ENCODE measurements at regions not wholly inside any gene's neighbourhood (a gene's known extent, or its start where the extent isn't known, plus 50 kb on each side); places are given as distances from the start of the nearest gene placed in this dataset.
"Not testable (repeated sequence)": the region's sequence is repeated elsewhere in the genome, so short reads cannot be mapped to it uniquely, and the experiment has no call there.

DNA sequence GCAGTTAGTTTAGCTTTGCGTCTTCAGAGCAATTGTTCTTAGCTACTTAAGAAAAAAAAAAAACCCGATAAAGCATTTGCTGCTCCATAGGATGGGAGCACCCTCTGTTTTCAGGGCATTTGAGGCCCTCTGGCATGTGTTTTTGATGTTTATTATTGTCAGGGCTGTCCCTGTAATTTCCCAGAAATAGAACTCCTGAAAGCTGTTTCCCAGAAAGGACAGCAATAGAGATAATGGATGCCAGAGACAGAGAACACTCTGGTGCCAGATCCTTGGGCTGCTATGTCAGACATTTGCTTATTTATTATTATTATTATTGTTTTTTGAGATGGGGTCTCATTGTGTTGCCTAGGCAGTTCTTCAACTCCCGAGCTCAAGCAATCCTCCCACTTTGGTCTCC, 201.3 kb downstream of the ALG10 start:
- no peak for DNase-seq (ENCODE audit: low spot score)

GRCh38 chr12:34226044-34226443, 203.7 kb downstream of the ALG10 start:
- not testable (repeated sequence) for DNase-seq (ENCODE audit: low spot score)

DNA sequence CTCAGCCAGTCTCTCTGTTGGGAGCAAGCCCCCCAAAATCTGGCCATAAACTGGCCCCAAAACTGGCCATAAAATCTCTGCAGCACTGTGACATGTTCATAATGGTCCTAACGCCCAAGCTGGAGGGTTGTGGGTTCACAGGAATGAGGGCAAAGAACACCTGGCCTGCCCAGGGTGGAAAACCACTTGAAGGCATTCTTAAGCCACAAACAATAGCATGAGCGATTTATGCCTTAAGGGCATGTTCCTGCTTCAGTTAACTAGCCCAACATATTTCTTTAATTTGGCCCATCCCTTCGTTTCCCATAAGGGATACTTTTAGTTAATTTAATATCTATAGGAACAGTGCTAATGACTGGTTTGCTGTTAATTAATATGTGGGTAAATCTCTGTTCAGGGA, 205.8 kb downstream of the ALG10 start:
- not testable (repeated sequence) for DNase-seq (ENCODE audit: low spot score)

GRCh38 chr12:34229033-34229432, 206.7 kb downstream of the ALG10 start:
- not testable (repeated sequence) for DNase-seq (ENCODE audit: low spot score)

DNA sequence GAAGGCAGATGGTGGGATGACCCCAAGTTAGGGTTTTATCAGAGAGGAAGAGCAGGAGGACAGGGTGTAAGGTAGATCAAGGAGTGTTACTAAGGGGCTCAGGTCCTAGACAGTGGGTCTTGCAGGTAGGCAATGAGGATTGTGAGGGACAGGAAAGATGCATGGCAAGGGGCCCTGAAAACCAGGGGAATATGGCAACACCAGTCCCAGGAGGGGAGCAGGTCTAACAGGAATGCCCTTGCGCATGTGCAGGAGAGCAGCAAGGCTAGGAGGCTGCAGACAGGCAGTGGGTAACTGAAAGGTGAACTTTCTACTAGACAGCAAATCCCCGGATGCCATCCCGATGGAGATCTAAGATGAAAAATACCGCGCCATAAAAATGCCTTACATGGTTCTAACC, 211.3 kb downstream of the ALG10 start:
- no peak for DNase-seq (ENCODE audit: low spot score)

GRCh38 chr12:34236073-34236472, 213.8 kb downstream of the ALG10 start:
- DNase-seq (ENCODE audit: low spot score): no peak

DNA sequence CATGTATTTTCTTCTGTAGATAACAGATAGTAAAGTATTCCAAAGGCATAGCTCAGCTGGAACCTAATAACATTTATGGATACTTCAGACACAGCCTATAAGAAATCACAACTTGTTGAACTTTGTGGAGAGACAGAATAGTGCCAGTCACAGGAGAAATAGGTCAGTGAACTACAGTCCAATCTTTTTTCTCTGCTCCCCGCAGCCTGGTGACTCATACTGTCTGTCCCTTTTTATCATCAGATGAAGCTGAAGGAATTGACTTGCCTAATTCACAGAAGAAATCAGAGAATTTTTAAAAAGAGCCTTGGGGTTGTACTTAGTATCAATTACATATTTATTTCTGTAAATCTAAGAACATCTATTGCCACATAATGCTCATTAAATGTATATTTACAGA, 222.3 kb downstream of the ALG10 start:
- DNase-seq (ENCODE audit: low spot score): no peak

DNA sequence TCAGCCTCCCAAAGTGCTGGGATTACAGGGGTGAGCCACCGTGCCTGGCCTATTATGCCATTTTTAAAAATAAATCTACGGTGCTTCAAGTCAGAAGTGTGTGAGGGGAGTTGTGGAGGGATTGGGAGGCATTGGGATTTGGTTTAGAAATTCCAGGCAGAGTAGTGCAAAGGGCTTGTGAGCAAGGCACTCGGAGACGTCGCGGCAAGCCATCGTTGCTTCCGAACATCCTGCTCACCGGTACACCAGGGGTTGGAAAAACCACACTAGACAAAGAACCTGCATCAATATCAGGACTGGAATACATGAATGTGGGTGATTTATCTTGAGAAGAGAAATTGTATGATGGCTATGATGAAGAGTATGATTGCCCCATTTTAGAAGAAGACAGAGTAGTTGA, 227.0 kb downstream of the ALG10 start:
- no peak for DNase-seq (ENCODE audit: low spot score)

DNA sequence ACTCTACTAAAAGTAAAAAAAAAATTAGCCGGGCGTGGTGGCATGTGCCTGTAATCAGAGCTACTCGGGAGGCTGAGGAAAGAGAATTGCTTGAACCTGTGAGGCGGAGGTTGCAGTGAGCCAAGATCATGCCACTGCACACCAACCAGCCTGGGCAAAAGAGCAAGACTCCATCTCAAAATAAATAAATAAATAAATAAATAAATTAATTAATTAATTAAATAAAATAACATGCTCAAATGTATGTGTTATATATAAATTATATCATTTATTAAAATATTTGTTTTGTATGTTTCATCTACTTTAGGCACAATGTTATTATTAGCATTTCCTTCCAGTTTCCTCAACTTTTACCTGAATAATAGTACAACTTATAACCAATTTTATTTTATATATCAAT, 229.6 kb downstream of the ALG10 start:
- DNase-seq (ENCODE audit: low spot score): not testable (repeated sequence)

DNA sequence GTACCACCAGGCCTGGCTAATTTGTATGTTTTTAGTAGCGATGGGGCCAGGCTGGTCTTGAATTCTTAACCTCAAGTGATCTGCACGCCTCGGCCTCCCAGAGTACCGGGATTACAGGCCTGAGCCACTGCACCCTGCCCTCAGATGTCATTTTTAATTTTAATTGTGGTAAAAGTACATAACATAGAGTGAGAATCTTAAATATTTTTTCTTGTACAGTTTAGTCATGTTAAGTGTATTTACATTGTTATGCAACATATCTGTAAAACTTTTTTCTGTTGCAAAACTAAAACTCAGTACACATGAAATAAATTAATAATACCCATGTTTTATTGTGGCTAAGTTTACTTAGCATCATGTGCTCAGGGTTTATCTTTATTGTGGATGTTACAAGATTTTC, 231.4 kb downstream of the ALG10 start:
- DNase-seq (ENCODE audit: low spot score): no peak

DNA sequence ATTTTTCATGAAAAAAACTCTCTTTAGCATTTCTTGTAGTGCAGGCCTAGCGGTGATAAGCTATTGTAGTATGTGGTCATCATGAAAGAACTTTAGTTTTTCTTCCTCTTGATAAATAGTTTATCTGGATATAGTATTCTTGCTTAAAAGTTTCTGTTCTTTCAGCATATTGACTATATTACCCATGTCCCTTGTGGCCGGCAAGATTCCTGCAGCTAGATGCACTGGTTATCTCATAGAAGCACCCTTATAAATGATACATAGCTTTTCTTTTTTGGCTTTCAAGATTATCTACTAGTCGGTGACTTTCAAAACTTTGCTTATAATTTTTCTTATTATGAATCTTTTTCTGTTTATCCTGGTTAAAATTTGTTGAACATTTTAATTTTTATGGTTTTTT, 234.8 kb downstream of the ALG10 start:
- DNase-seq (ENCODE audit: low spot score): no peak

DNA sequence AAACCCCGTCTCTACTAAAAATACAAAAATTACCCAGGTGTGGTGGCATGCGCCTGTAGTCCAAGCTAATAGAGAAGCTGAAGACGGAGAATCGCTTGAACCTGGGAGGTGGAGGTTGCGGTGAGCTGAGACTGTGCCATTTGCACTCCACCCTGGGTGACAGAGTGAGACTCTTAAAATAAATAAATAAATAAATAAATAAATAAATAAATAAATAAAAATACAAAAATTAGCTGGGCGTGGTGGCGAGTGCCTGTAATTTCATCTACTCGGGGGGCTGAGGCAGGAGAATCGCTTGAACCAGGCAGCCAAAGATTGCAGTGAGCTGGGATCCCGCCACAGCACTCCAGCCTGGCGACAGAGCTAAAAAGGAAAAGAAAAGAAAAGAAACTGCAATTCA, 239.8 kb downstream of the ALG10 start:
- DNase-seq (ENCODE audit: low spot score): not testable (repeated sequence)

DNA sequence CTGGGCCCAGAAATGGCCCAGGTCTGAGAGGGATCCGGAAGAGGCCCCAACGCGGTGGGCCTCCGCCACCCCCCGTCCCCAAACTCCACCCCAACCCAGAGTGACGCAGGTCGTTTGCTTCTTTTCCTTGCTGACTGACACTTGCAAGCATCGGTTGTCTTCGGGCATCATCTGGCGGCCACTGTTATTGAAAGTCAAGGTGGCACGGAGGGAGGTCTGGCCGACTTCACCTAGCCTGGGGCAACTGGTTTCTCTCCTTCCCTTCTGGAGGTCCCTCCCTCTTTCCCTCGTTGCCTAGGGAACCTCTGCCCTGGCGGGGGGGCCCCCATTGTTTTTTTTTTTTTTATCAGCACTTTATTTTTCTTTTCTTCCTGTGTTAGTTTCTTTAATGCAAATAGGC, 241.8 kb downstream of the ALG10 start:
- DNase-seq (ENCODE audit: low spot score): no peak

- not testable (repeated sequence) for DNase-seq (ENCODE audit: low spot score)
These were observed 251.4 kb downstream of the ALG10 start for GRCh38 chr12:34273703-34274102.

GRCh38 chr12:34275129-34275528, 252.8 kb downstream of the ALG10 start:
- DNase-seq (ENCODE audit: low spot score): no peak

DNA sequence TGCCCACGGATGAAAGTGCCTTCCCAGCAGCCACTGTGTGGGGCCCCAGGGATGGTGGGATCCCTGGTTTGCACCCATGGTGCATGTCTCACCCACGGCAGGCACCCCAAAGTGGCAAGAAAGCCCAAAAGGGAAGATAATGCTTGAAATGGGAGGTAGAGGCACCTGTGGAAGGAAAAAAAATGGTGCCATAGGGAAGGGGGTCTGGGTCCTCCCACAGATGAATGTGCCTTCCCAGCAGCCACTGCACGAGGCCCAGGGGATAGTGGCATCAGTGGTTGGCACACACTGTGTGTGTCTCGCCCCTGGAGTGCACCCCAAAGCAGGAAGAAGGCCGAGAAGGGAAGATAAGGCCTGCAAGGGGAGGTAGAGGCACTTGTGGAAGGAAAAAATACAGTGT, 264.2 kb downstream of the ALG10 start:
- DNase-seq (ENCODE audit: low spot score): no peak

DNA sequence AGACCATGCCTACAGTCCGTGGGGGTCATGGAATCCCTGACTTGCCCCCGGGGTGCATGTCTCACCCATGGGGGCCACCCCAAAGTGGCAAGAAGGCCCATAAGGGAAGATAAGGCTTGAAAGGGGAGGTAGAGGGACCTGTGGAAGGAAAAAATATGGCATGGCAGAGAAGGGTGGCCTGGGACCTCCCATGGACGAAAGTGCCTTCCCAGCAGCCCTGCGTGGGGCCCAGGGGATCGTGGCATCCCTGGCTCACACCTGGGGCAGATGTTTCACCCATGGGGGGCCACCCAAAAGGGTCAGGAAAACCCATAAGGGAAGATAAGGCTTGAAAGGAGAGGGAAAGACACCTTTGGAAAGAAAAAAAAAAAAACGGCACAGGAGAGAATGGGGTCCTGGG, 264.6 kb downstream of the ALG10 start:
- DNase-seq (ENCODE audit: low spot score): no peak

GRCh38 chr12:34287437-34287836, 265.1 kb downstream of the ALG10 start:
- no peak for DNase-seq (ENCODE audit: low spot score)

- DNase-seq (ENCODE audit: low spot score): no peak
These were observed 266.0 kb downstream of the ALG10 start for GRCh38 chr12:34287986-34288962.

DNA sequence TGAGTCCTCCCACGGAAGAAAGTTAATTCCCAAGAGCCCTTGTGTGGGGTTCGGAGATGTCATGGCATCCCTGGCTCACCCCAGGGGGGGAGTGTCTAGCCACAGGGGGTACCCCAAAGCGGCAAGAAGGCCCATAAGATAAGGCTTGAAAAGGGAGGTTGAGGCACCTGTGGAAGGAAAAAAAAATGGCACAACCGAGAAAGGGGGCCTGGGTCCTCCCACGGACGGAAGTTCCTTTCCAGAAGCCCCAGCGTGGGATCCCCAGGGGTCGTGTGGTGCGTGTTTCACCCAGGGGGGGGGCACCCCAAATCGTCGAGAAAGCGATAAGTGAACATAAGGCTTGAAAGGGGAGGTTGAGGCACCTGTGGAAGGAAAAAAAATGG, 266.7 kb downstream of the ALG10 start:
- DNase-seq (ENCODE audit: low spot score): no peak

DNA sequence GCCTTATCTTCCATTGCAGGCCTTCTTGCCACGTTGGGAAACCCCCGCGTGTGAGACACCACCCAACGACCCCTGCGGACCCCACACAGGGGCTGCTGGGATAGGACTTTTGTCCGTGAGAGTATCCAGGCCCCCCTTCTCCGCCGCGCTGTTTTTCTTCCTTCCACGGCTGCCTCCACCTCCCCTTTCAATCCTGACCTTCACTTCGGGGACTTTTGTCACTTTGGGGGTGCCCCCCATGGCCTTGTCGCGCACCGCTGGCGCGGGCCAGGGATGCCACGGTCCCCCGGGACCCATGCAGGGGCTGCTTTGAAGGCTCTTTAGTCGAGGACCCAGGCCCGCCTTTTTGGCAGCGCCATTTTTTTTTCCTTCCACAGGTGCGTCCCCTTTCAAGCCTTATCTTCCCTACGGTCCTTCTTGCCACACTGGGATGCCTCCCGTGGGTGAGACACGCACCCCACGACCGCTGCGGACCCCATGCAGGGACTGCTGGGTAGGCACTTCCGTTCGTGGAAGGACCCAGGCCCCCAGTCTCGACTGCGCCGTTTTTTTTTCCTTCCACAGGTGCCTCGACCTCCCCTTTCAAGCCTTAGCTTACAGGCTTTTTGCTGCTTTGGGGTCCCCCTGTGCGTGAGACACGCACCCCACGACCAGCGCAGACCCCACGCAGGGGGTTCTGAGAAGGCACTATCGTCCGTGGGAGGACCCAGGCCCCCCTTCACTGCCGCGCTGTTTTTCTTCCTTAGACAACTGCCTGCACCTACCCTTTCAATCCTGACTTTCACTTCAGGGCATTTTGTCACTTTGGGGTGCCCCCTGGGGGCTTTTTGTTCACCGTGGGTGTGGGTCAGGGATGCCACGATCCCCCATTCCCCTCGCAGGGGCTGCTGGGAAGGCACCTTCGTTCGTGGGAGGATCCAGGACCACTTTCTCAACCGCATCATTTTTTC, 267.4 kb downstream of the ALG10 start:
- DNase-seq (ENCODE audit: low spot score): no peak

DNA sequence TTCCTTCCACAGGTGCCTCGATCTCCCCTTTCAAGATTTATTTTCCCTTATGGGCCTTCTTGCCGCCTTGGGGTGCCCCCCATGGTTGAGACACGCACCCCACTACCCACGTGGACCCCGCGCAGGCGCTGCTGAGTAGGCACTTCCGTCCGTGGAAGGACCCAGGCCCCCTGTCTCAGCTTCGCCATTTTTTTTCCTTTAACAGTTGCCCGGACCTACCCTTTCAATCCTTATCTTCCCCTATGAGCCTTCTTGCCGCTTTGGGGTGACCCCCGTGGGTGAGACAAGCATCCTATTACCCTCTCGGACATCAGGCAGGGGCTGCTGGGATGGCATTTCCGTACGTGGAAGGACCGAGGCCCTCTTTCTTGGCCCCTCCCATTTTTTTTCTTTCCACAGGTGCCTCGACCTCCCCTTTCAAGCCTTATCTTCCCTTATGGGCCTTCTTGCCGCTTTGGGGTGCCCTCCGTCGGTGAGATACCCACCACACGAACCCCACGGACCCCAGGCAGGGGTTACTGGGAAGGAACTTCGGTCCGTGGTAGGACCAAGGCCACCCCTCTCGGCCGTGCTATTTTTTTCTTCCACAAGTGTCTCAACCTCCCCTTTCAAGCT, 268.2 kb downstream of the ALG10 start:
- DNase-seq (ENCODE audit: low spot score): no peak

All from hematopoietic multipotent progenitor cell treated with erythropoietin and hydrocortisone succinate and interleukin-3 and kit ligand, for 17 days (in vitro differentiated cells).